Stimulated activated CD4-positive, alpha-beta T cell treated with anti-CD3 and anti-CD28 coated beads, Interleukin-12 subunit alpha, Interleukin-12 subunit beta, amount 100 ng/mL, for 4 hours (primary cell): ENCODE measurements at regions not wholly inside any gene's neighbourhood (a gene's known extent, or its start where the extent isn't known, plus 50 kb on each side); places are given as distances from the start of the nearest gene placed in this dataset.

ENCODE experiments used
- DNase-seq: peaks from one replicate; pipeline ENCODE4 v3.0.0-alpha.2; 2020

- no peak for DNase-seq
Observed at GRCh38 chr12:123038486-123038885, 58.0 kb downstream of the ARL6IP4 start.

- DNase-seq, result no peak
Observed at GRCh38 chr12:123037791-123038190, 57.3 kb downstream of the ARL6IP4 start.

- DNase-seq, result no peak
Observed at GRCh38 chr12:123036466-123037285, 56.2 kb downstream of the ARL6IP4 start.

GRCh38 chr12:123035841-123036240, 55.4 kb downstream of the ARL6IP4 start:
- no peak for DNase-seq

- no peak for DNase-seq
Observed at GRCh38 chr12:123034865-123035264, 54.4 kb downstream of the ARL6IP4 start.

- DNase-seq, result no peak
Observed at GRCh38 chr12:123034022-123034541, 53.6 kb downstream of the ARL6IP4 start.

- DNase-seq, result no peak
Observed at GRCh38 chr12:123033392-123034021, 53.0 kb downstream of the ARL6IP4 start.

GRCh38 chr12:123032736-123033391, 52.4 kb downstream of the ARL6IP4 start:
- DNase-seq, result no peak
